ENCODE measurements at regions not wholly inside any gene's neighbourhood (a gene's known extent, or its start where the extent isn't known, plus 50 kb on each side); places are given as distances from the start of the nearest gene placed in this dataset.
A peak's percentile ranks its signal among the peaks of the same experiment; 100 is the strongest.

- Histone ChIP-seq H3K4me1 (no peaks in the 10 kb centered on the region), H3K4me3 (no peak overlapping the region), H3K27ac (no peak overlapping the region), H3K36me3 (no peaks in the 10 kb centered on the region), H3K9me3 (no peaks in the 10 kb centered on the region), H3K27me3 (no peaks in the 10 kb centered on the region)
- DNase-seq (ENCODE audit: low spot score), result no peak
- TF ChIP-seq CTCF (IDR thresholded peaks at IDR 0.05), result no peak
These were observed 62.8 kb upstream of the C3orf80 start for GRCh38 chr3:160162440-160162839.

- no peak for DNase-seq (ENCODE audit: low spot score)
- no peaks in the 10 kb centered on the region for H3K36me3 ChIP-seq
- no peaks in the 10 kb centered on the region for H3K9me3 ChIP-seq
- no peak overlapping the region for H3K4me3 ChIP-seq
- H3K27ac ChIP-seq, result no peak overlapping the region
- H3K27me3 ChIP-seq, result no peaks in the 10 kb centered on the region
- H3K4me1 ChIP-seq, result no peaks in the 10 kb centered on the region
- peak in 1 of 2 donors; percentile 68 for TF ChIP-seq CTCF (IDR thresholded peaks at IDR 0.05)
These were observed 61.9 kb upstream of the C3orf80 start for GRCh38 chr3:160163229-160163878.

GRCh38 chr3:160168246-160168645, 57.0 kb upstream of the C3orf80 start:
- no peaks in the 10 kb centered on the region for H3K9me3 ChIP-seq
- no peak for DNase-seq (ENCODE audit: low spot score)
- no peaks in the 10 kb centered on the region for H3K4me1 ChIP-seq
- H3K27me3 ChIP-seq, result no peaks in the 10 kb centered on the region
- no peak overlapping the region for H3K27ac ChIP-seq
- TF ChIP-seq CTCF (IDR thresholded peaks at IDR 0.05), result no peak
- no peaks in the 10 kb centered on the region for H3K36me3 ChIP-seq
- H3K4me3 ChIP-seq, result no peak overlapping the region

GRCh38 chr3:160169139-160169976, 55.9 kb upstream of the C3orf80 start:
- TF ChIP-seq CTCF (IDR thresholded peaks at IDR 0.05), result no peak
- no peaks in the 10 kb centered on the region for H3K9me3 ChIP-seq
- no peaks in the 10 kb centered on the region for H3K4me1 ChIP-seq
- H3K4me3 ChIP-seq, result no peak overlapping the region
- DNase-seq (ENCODE audit: low spot score), result no peak
- H3K27me3 ChIP-seq, result no peaks in the 10 kb centered on the region
- H3K36me3 ChIP-seq, result no peaks in the 10 kb centered on the region
- H3K27ac ChIP-seq, result no peak overlapping the region

GRCh38 chr3:160170409-160171370, 54.5 kb upstream of the C3orf80 start:
- H3K27me3 ChIP-seq, result no peaks in the 10 kb centered on the region
- H3K27ac ChIP-seq, result no peak overlapping the region
- H3K36me3 ChIP-seq, result no peaks in the 10 kb centered on the region
- no peak for DNase-seq (ENCODE audit: low spot score)
- H3K4me3 ChIP-seq, result no peak overlapping the region
- H3K4me1 ChIP-seq, result no peaks in the 10 kb centered on the region
- TF ChIP-seq CTCF (IDR thresholded peaks at IDR 0.05), result no peak
- H3K9me3 ChIP-seq, result no peaks in the 10 kb centered on the region
